ENCODE measurements at regions not wholly inside any gene's neighbourhood (a gene's known extent, or its start where the extent isn't known, plus 50 kb on each side); places are given as distances from the start of the nearest gene placed in this dataset.

- Histone ChIP-seq H3K4me3 (ENCODE audit: low read depth, low read length, poor library complexity, severe bottlenecking) (no peak overlapping the region), H3K79me2 (ENCODE audit: insufficient read depth, low read depth, low read length) (no peaks in the 10 kb centered on the region), H3K9me2 (ENCODE audit: insufficient read depth, low read length) (no peaks in the 10 kb centered on the region), H3K4me1 (ENCODE audit: insufficient read depth, low read length, poor library complexity, severe bottlenecking) (no peaks in the 10 kb centered on the region), H3K27ac (ENCODE audit: low read depth, low read length, poor library complexity, severe bottlenecking) (no peak overlapping the region), H3K9me3 (ENCODE audit: low read length) (0 out of 2 replicates have a peak, but pooled peaks cover 8% of the 10 kb centered on the region), H4K20me1 (ENCODE audit: insufficient read depth, low read length) (no peaks in the 10 kb centered on the region), H3K4me2 (ENCODE audit: low read length) (no peak overlapping the region), H2AFZ (ENCODE audit: low read length) (no peak overlapping the region), H3K36me3 (ENCODE audit: insufficient read depth, low read length) (no peaks in the 10 kb centered on the region)
- ChIA-PET POLR2A (no interaction called here), CTCF (ENCODE audit: unreplicated experiment) (no interaction called here)
- no TSS peak for BruUV-seq (replicated peaks)
- TF ChIP-seq CTCF (conservative IDR thresholded peaks at IDR 0.05; ENCODE audit: low read length), result no peak
- intact Hi-C loops (cut with micrococcal nuclease; ENCODE audit: unreplicated experiment), result no loop called here
- no peak for DNase-seq (ENCODE audit: low spot score)
Observed at GRCh38 chr2:184993746-184994145, 395.4 kb downstream of the ZNF804A start.

- 0 out of 2 replicates have a peak, but pooled peaks cover 7% of the 10 kb centered on the region for H3K9me3 ChIP-seq (ENCODE audit: low read length)
- H3K27ac ChIP-seq (ENCODE audit: low read depth, low read length, poor library complexity, severe bottlenecking), result no peak overlapping the region
- no peak overlapping the region for H3K4me3 ChIP-seq (ENCODE audit: low read depth, low read length, poor library complexity, severe bottlenecking)
- H3K9me2 ChIP-seq (ENCODE audit: insufficient read depth, low read length), result 0 out of 2 replicates have a peak, but pooled peaks cover 5% of the 10 kb centered on the region
- H3K4me1 ChIP-seq (ENCODE audit: insufficient read depth, low read length, poor library complexity, severe bottlenecking), result no peaks in the 10 kb centered on the region
- CTCF ChIA-PET (ENCODE audit: unreplicated experiment), result no interaction called here
- intact Hi-C loops (cut with micrococcal nuclease; ENCODE audit: unreplicated experiment), result no loop called here
- H4K20me1 ChIP-seq (ENCODE audit: insufficient read depth, low read length), result no peaks in the 10 kb centered on the region
- H3K79me2 ChIP-seq (ENCODE audit: insufficient read depth, low read depth, low read length), result no peaks in the 10 kb centered on the region
- TF ChIP-seq CTCF (conservative IDR thresholded peaks at IDR 0.05; ENCODE audit: low read length), result no peak
- TF ChIP-seq EZH2phosphoT487 (IDR thresholded peaks at IDR 0.05; ENCODE audit: borderline replicate concordance, low read depth, low read length), result no peak
- BruUV-seq (replicated peaks), result no TSS peak
- H2AFZ ChIP-seq (ENCODE audit: low read length), result no peak overlapping the region
- no peaks in the 10 kb centered on the region for H3K36me3 ChIP-seq (ENCODE audit: insufficient read depth, low read length)
- no peak overlapping the region for H3K4me2 ChIP-seq (ENCODE audit: low read length)
- POLR2A ChIA-PET, result no interaction called here
- DNase-seq (ENCODE audit: low spot score), result no peak
Observed at GRCh38 chr2:185006481-185006880, 408.2 kb downstream of the ZNF804A start.

GRCh38 chr2:185012643-185013042 is 414.3 kb downstream of the ZNF804A start:
- CTCF ChIA-PET (ENCODE audit: unreplicated experiment), result no interaction called here
- Histone ChIP-seq H3K4me1 (ENCODE audit: insufficient read depth, low read length, poor library complexity, severe bottlenecking) (no peaks in the 10 kb centered on the region), H3K9me2 (ENCODE audit: insufficient read depth, low read length) (0 out of 2 replicates have a peak, but pooled peaks cover 5% of the 10 kb centered on the region), H3K4me3 (ENCODE audit: low read depth, low read length, poor library complexity, severe bottlenecking) (no peak overlapping the region), H2AFZ (ENCODE audit: low read length) (no peak overlapping the region), H3K4me2 (ENCODE audit: low read length) (no peak overlapping the region), H4K20me1 (ENCODE audit: insufficient read depth, low read length) (no peaks in the 10 kb centered on the region), H3K27ac (ENCODE audit: low read depth, low read length, poor library complexity, severe bottlenecking) (no peak overlapping the region), H3K36me3 (ENCODE audit: insufficient read depth, low read length) (no peaks in the 10 kb centered on the region), H3K79me2 (ENCODE audit: insufficient read depth, low read depth, low read length) (no peaks in the 10 kb centered on the region), H3K9me3 (ENCODE audit: low read length) (peaks cover 24% of the 10 kb centered on the region; the same call in 1 of the 2 replicates)
- TF ChIP-seq CTCF (conservative IDR thresholded peaks at IDR 0.05; ENCODE audit: low read length) (no peak), EZH2phosphoT487 (IDR thresholded peaks at IDR 0.05; ENCODE audit: borderline replicate concordance, low read depth, low read length) (no peak)
- BruUV-seq (replicated peaks), result no TSS peak
- POLR2A ChIA-PET, result interaction anchor here (1.2 kb wide), 1 partner anchor 10 kb away, joined by 3 read pairs; no protein-coding TSS in a partner anchor
- intact Hi-C loops (cut with micrococcal nuclease; ENCODE audit: unreplicated experiment), result no loop called here
- DNase-seq (ENCODE audit: low spot score), result peak; percentile 5
